BJ (cell line): ENCODE measurements at regions not wholly inside any gene's neighbourhood (a gene's known extent, or its start where the extent isn't known, plus 50 kb on each side); places are given as distances from the start of the nearest gene placed in this dataset.

Source experiments
- CTCF ChIA-PET: fragments of 350-600 bp; formaldehyde crosslinking; extraction: SDS; loops from one replicate; lab custom pipeline; 2021; ENCODE audit warnings: antibody characterized with exemption, inconsistent platforms; lab: Yijun Ruan, JAX
- POLR2A ChIA-PET: fragments of 300-600 bp; sonication (Branson Sonifier 250); formaldehyde crosslinking; extraction: SDS; loops from one replicate; lab custom pipeline; 2021; ENCODE audit warnings: antibody characterized with exemption; lab: Charles Lee
- DNase-seq: peaks from one replicate; pipeline ENCODE4 v3.0.0-alpha.2; 2011; ENCODE audit warnings: low read depth
- H3K27me3 ChIP-seq: 2 replicates; pipeline ENCODE4 v1.6.0; 2011; ENCODE audit warnings: low read length; ENCODE audit not compliant: control insufficient read depth, insufficient read depth
- H3K36me3 ChIP-seq: 2 replicates; pipeline ENCODE4 v1.5.1; 2011; ENCODE audit warnings: low read length; ENCODE audit not compliant: control insufficient read depth, insufficient read depth
- H3K4me3 ChIP-seq: 2 replicates; pipeline ENCODE4 v1.5.1; 2011; ENCODE audit warnings: low read depth, mild to moderate bottlenecking, control low read depth, low read length
- CTCF ChIP-seq: IDR thresholded peaks from 2 replicates; pipeline ENCODE4 v1.5.1; 2011; ENCODE audit warnings: low read depth, mild to moderate bottlenecking, control low read depth, inconsistent platforms, low read length, moderate library complexity; ENCODE audit not compliant: insufficient read depth

- POLR2A ChIA-PET, result no interaction called here
Observed at GRCh38 chr11:15532432-15532831, 417.7 kb downstream of the INSC start.

GRCh38 chr11:15534266-15534665 lies 419.5 kb downstream of the INSC start:
- no peak for TF ChIP-seq CTCF
- ChIA-PET CTCF (no interaction called here), POLR2A (no interaction called here)
- H3K4me3 ChIP-seq, result no peak overlapping the region
- DNase-seq, result no peak
- no peaks in the 10 kb centered on the region for H3K27me3 ChIP-seq
- no peaks in the 10 kb centered on the region for H3K36me3 ChIP-seq

More at GRCh38 chr11:15532432-15532831, 417.7 kb downstream of the INSC start:
- Histone ChIP-seq H3K4me3 (no peak overlapping the region), H3K36me3 (no peaks in the 10 kb centered on the region), H3K27me3 (no peaks in the 10 kb centered on the region)
- CTCF ChIA-PET, result no interaction called here
- no peak for DNase-seq
- no peak for TF ChIP-seq CTCF

- no peaks in the 10 kb centered on the region for H3K36me3 ChIP-seq
- no peak for TF ChIP-seq CTCF
- ChIA-PET CTCF (no interaction called here), POLR2A (no interaction called here)
- no peak for DNase-seq
- no peak overlapping the region for H3K4me3 ChIP-seq
- no peaks in the 10 kb centered on the region for H3K27me3 ChIP-seq
Observed at GRCh38 chr11:15535414-15535813, 420.7 kb downstream of the INSC start.

GRCh38 chr11:15536438-15536837 lies 421.7 kb downstream of the INSC start:
- TF ChIP-seq CTCF, result no peak
- ChIA-PET POLR2A (no interaction called here), CTCF (no interaction called here)
- Histone ChIP-seq H3K4me3 (no peak overlapping the region), H3K36me3 (no peaks in the 10 kb centered on the region), H3K27me3 (no peaks in the 10 kb centered on the region)
- DNase-seq, result no peak

GRCh38 chr11:15539645-15540044 lies 424.9 kb downstream of the INSC start:
- no peak overlapping the region for H3K4me3 ChIP-seq
- ChIA-PET POLR2A (no interaction called here), CTCF (no interaction called here)
- no peak for DNase-seq
- no peaks in the 10 kb centered on the region for H3K36me3 ChIP-seq
- TF ChIP-seq CTCF, result no peak
- H3K27me3 ChIP-seq, result no peaks in the 10 kb centered on the region
